HCT116 (cell line): ENCODE measurements at regions not wholly inside any gene's neighbourhood (a gene's known extent, or its start where the extent isn't known, plus 50 kb on each side); places are given as distances from the start of the nearest gene placed in this dataset.

Experiments
- ATAC-seq: fragments of 200-7000 bp; cut with Tn5 transposase; 2 replicates; pipeline ENCODE4 v1.9.1; 2020; ENCODE audit warnings: mild to moderate bottlenecking, moderate library complexity
- BruUV-seq: library from RNA; stranded (reverse); fragments of 400-500 nt; replicated peaks from 2 replicates; lab custom pipeline; 2021; lab: Mats Ljungman, UMichigan
- CTCF ChIA-PET: fragments of 300-600 bp; sonication (Branson Sonifier 250); formaldehyde crosslinking; loops from one replicate; lab custom pipeline; 2021; ENCODE audit warnings: antibody characterized with exemption; lab: Charles Lee
- POLR2A ChIA-PET: fragments of 300-600, 350-600 bp; sonication (Branson Sonifier 250); formaldehyde crosslinking; loops from one replicate; lab custom pipeline; 2021; ENCODE audit warnings: antibody characterized with exemption; lab: Charles Lee
- RAD21 ChIA-PET, 2 experiments: fragments of 300-600 bp; sonication (Branson Sonifier 250); formaldehyde crosslinking; loops; one replicate each; lab custom pipeline; 2023; ENCODE audit warnings: low total read pairs in 2 of 2; ENCODE audit not compliant: uncharacterized antibody in 2 of 2, unreplicated experiment in 2 of 2, low non-redundant PET in 1 of 2; lab: Charles Lee
- DNase-seq: peaks from one replicate; pipeline ENCODE4 v3.0.0-alpha.2; 2010; ENCODE audit warnings: low read depth, low spot score
- H2AFZ ChIP-seq: fragments of 200-600 bp; shearing (Covaris generic), sonication (generic); 2 replicates; pipeline ENCODE4 v1.6.1; 2017; ENCODE audit warnings: low read depth, mixed run types, mixed read lengths, antibody characterized with exemption, low read length; ENCODE audit not compliant: poor library complexity, severe bottlenecking
- H3K27ac ChIP-seq: 2 replicates; pipeline ENCODE4 v1.5.1; 2012; ENCODE audit warnings: low read depth, low read length
- H3K27me3 ChIP-seq: fragments of 200-600 bp; sonication (generic); 2 replicates; pipeline ENCODE4 v1.6.1; 2016; ENCODE audit warnings: mixed run types, low read length, mixed read lengths; ENCODE audit not compliant: insufficient read depth
- H3K36me3 ChIP-seq, 2 experiments: fragments of 200-500 bp in 1 of 2; fragments of 200-600 bp in 1 of 2; sonication (Bioruptor generic) in 1 of 2; sonication (generic) in 1 of 2; 2 replicates each; pipeline versions ENCODE4 v1.5.1 to v1.6.1; 2014 to 2016; ENCODE audit warnings: low read length in 2 of 2, inconsistent platforms in 1 of 2, mixed read lengths in 1 of 2, mixed run types in 1 of 2; ENCODE audit not compliant: insufficient read depth in 2 of 2, control insufficient read depth in 1 of 2
- H3K4me1 ChIP-seq, 2 experiments: fragments of 200-600 bp in 1 of 2; sonication (generic) in 1 of 2; 2 replicates each; pipeline versions ENCODE4 v1.5.1 to v1.6.1; 2012 to 2017; ENCODE audit warnings: low read length in 2 of 2, inconsistent platforms in 1 of 2, mild to moderate bottlenecking in 1 of 2, mixed read lengths in 1 of 2, mixed run types in 1 of 2, moderate library complexity in 1 of 2; ENCODE audit not compliant: insufficient read depth in 2 of 2, control insufficient read depth in 1 of 2
- H3K4me2 ChIP-seq: fragments of 200-600 bp; sonication (generic); 2 replicates; pipeline ENCODE4 v1.6.1; 2017; ENCODE audit warnings: mixed run types, low read length, mixed read lengths
- H3K4me3 ChIP-seq, 2 experiments: fragments of 200-600 bp in 1 of 2; sonication (generic) in 1 of 2; replicated peaks in 1 of 2; 2 replicates each; pipeline ENCODE4 v1.5.1; 2011 to 2016; ENCODE audit warnings: low read length in 2 of 2, control low read depth in 1 of 2, low read depth in 1 of 2, mild to moderate bottlenecking in 1 of 2, mixed read lengths in 1 of 2, mixed run types in 1 of 2
- H3K79me2 ChIP-seq: fragments of 200-600 bp; sonication (generic); 2 replicates; pipeline ENCODE4 v1.6.1; 2017; ENCODE audit warnings: mild to moderate bottlenecking, mixed run types, low read length, moderate library complexity, mixed read lengths; ENCODE audit not compliant: insufficient read depth
- H3K9ac ChIP-seq: fragments of 200-600 bp; sonication (generic); 2 replicates; pipeline ENCODE4 v1.6.1; 2016; ENCODE audit warnings: low read length, mixed read lengths
- H3K9me2 ChIP-seq: fragments of 200-600 bp; sonication (generic), shearing (Covaris generic); 2 replicates; pipeline ENCODE4 v1.6.1; 2017; ENCODE audit warnings: mixed run types, mild to moderate bottlenecking, moderate library complexity; ENCODE audit not compliant: insufficient read depth
- H3K9me3 ChIP-seq, 2 experiments: fragments of 200-500 bp in 1 of 2; fragments of 200-600 bp in 1 of 2; sonication (Bioruptor generic) in 1 of 2; sonication (generic) in 1 of 2; 2 replicates each; pipeline ENCODE4 v1.6.1; 2014 to 2017; ENCODE audit warnings: low read length in 2 of 2, mixed read lengths in 2 of 2, inconsistent platforms in 1 of 2, low read depth in 1 of 2, mild to moderate bottlenecking in 1 of 2, mixed run types in 1 of 2, moderate library complexity in 1 of 2; ENCODE audit not compliant: control insufficient read depth in 1 of 2, insufficient read depth in 1 of 2
- H4K20me1 ChIP-seq: fragments of 200-600 bp; sonication (generic), shearing (Covaris generic); 2 replicates; pipeline ENCODE4 v1.6.1; 2017; ENCODE audit warnings: mixed run types, mild to moderate bottlenecking, moderate library complexity; ENCODE audit not compliant: insufficient read depth
- ATF3 ChIP-seq: IDR thresholded peaks from 2 replicates; pipeline ENCODE4 v1.6.1; 2012
- CEBPB ChIP-seq: IDR thresholded peaks from 2 replicates; pipeline ENCODE4 v1.6.1; 2012; ENCODE audit warnings: low read depth
- EGR1 ChIP-seq: IDR thresholded peaks from 2 replicates; pipeline ENCODE4 v1.6.1; 2012; ENCODE audit warnings: low read depth
- ELF1 ChIP-seq: IDR thresholded peaks from 2 replicates; pipeline ENCODE4 v1.6.1; 2012; ENCODE audit warnings: low read depth, borderline replicate concordance
- EZH2 ChIP-seq: fragments of 200-600 bp; sonication (generic); IDR thresholded peaks from 2 replicates; pipeline ENCODE4 v1.6.1; 2017; ENCODE audit warnings: antibody characterized with exemption, mixed run types
- EZH2phosphoT487 ChIP-seq: fragments of 200-600 bp; IDR thresholded peaks from 2 replicates; pipeline ENCODE4 v1.6.1; 2018; ENCODE audit warnings: antibody characterized with exemption, borderline replicate concordance
- MAX ChIP-seq: IDR thresholded peaks from 2 replicates; pipeline ENCODE4 v1.6.1; 2012
- POLR2A ChIP-seq: IDR thresholded peaks from 2 replicates; pipeline ENCODE4 v1.7.0; 2011; ENCODE audit warnings: borderline replicate concordance; ENCODE audit not compliant: insufficient read depth, insufficient read length; ENCODE audit errors: extremely low read depth
- RAD21 ChIP-seq: IDR thresholded peaks from 2 replicates; pipeline ENCODE4 v1.6.1; 2012; ENCODE audit warnings: low read depth, mild to moderate bottlenecking
- SIN3A ChIP-seq: IDR thresholded peaks from 2 replicates; pipeline ENCODE4 v1.6.1; 2012; ENCODE audit warnings: low read depth
- SRF ChIP-seq: IDR thresholded peaks from 2 replicates; pipeline ENCODE4 v1.6.1; 2012; ENCODE audit warnings: low read depth
- TCF7L2 ChIP-seq: IDR thresholded peaks from 2 replicates; pipeline ENCODE4 v1.7.0; 2011; ENCODE audit warnings: borderline replicate concordance, inconsistent platforms; ENCODE audit not compliant: insufficient read depth, insufficient read length; ENCODE audit errors: extremely low read depth
- ZBTB33 ChIP-seq: IDR thresholded peaks from 2 replicates; pipeline ENCODE4 v1.6.1; 2011; ENCODE audit warnings: mild to moderate bottlenecking, low read length, moderate library complexity; ENCODE audit not compliant: insufficient replicate concordance; ENCODE audit errors: extremely low read depth
- intact Hi-C: fragments of 100-400 bp; cut with micrococcal nuclease; formaldehyde crosslinking; loops from 2 replicates; pipeline ENCODE4 v1.10.0; 2022

GRCh38 chr7:98515201-98515600 is 101.9 kb upstream of the NPTX2 start:
- Histone ChIP-seq H3K36me3 (no peaks in the 10 kb centered on the region), H3K4me2 (no peak overlapping the region), H3K9me2 (no peaks in the 10 kb centered on the region), H3K9me3 (no peaks in the 10 kb centered on the region), H3K4me1 (no peaks in the 10 kb centered on the region), H3K4me3 (no peak overlapping the region), H3K9ac (no peak overlapping the region), H3K27me3 (no peaks in the 10 kb centered on the region), H3K79me2 (no peaks in the 10 kb centered on the region), H2AFZ (no peak overlapping the region), H4K20me1 (no peaks in the 10 kb centered on the region), H3K27ac (no peak overlapping the region)
- no peak for ATAC-seq
- DNase-seq: no peak
- intact Hi-C loops: no loop called here
- TF ChIP-seq SRF: no peak
- TF ChIP-seq ZBTB33: no peak
- TF ChIP-seq CEBPB: no peak
- no peak for TF ChIP-seq EZH2
- no peak for TF ChIP-seq ELF1
- no peak for TF ChIP-seq TCF7L2
- TF ChIP-seq EGR1: no peak
- no peak for TF ChIP-seq POLR2A
- no peak for TF ChIP-seq RAD21
- TF ChIP-seq ATF3: no peak
- no peak for TF ChIP-seq EZH2phosphoT487
- TF ChIP-seq SIN3A: no peak
- no peak for TF ChIP-seq MAX
- POLR2A ChIA-PET: no interaction called here
- no TSS peak for BruUV-seq
- CTCF ChIA-PET: no interaction called here
- RAD21 ChIA-PET: no interaction called here
